DMS 273 treated with DMSO at 0.1 percent for 48 hours (cell line): ENCODE measurements at regions not wholly inside any gene's neighbourhood (a gene's known extent, or its start where the extent isn't known, plus 50 kb on each side); places are given as distances from the start of the nearest gene placed in this dataset.

Experiments used
- DNase-seq: peaks from one replicate; lab custom pipeline; 2025; lab: John Stamatoyannopoulos, UW

DNA sequence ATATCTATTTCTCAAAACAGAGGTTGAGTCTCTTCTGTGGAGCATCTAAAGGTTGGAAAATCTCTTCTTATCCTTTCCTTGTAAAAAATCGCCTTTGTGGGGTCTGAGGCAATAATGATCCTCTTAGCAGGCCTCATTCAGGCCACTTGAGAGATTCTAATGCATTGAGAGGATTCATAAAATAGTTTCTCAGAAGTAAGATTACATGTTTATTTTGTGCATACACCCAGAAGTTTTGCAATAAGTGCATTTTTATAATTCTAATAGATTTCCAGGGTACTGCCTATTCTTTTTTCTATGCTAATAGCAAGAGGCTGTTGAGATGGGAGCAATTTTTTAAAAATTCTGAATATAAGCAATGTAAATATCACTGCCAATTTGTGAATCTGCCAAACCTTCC, 342.2 kb upstream of the KLF12 start:
- DNase-seq, result no peak

- no peak for DNase-seq
Measured at GRCh38 chr13:74466864-74467263, 332.7 kb upstream of the KLF12 start.

GRCh38 chr13:74466020-74466419, 331.8 kb upstream of the KLF12 start:
- DNase-seq, result no peak

GRCh38 chr13:74465271-74465670, 331.1 kb upstream of the KLF12 start:
- DNase-seq, result no peak

DNA sequence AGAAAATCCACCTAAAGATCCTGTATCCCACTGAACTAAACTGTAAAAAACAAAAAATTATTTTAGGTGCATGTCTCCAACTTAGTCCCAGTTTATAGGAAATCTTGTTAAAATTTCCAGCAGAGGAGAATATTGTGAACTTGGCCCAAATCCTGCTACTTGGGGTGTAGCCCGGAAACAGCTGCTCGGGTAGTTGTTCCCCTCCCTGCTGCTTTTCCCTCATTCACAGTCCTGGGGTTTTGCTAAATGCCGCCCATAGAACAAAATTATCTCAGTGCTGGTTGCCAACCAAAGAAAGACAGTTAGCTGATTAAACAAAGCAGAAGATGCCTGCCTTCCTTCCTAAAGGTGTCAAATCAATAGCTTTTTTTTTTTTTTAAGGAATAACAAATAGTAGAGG, 330.5 kb upstream of the KLF12 start:
- no peak for DNase-seq

- DNase-seq, result no peak
Measured at GRCh38 chr13:74461011-74461410, 326.8 kb upstream of the KLF12 start.

- DNase-seq, result no peak
Measured at GRCh38 chr13:74452881-74453280, 318.7 kb upstream of the KLF12 start.

DNA sequence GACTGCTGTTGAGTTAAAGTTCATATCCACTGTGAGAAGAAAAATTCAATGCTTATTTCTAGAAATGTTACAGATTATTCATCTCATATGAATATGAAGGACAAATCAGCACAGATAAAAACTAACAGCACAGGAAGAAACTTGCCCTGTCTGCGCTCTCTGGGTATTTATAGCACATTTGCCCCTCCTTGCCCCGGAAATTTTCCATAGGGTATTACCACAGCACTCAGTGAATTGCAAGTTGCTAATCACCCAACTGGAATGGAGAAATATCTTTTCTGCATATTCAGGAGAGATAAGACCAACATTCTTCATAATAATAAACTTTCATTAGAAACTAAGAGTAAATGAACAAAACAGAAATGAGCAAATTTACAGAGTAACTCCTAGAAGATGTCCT, 318.0 kb upstream of the KLF12 start:
- DNase-seq, result no peak

DNA sequence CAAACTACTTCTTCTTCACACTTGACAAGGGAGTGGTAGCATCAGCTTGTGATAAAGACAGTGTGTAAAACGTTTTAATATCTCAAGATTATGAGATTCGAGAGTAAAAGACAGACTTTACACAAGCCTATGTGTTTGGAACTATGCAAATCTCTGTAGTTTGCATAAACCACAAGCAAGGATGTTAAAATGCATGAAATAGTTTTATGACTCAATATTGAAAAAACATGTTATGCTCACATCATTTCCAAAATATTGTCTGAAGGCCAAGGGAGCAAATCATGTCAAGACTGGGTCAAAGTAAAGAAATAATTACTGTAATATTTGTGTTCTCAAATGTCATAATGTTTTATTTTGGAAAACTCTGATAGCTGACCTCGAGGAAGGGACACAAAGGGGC, 316.8 kb upstream of the KLF12 start:
- DNase-seq, result no peak

GRCh38 chr13:74450525-74450845, 316.3 kb upstream of the KLF12 start:
- DNase-seq, result no peak

DNA sequence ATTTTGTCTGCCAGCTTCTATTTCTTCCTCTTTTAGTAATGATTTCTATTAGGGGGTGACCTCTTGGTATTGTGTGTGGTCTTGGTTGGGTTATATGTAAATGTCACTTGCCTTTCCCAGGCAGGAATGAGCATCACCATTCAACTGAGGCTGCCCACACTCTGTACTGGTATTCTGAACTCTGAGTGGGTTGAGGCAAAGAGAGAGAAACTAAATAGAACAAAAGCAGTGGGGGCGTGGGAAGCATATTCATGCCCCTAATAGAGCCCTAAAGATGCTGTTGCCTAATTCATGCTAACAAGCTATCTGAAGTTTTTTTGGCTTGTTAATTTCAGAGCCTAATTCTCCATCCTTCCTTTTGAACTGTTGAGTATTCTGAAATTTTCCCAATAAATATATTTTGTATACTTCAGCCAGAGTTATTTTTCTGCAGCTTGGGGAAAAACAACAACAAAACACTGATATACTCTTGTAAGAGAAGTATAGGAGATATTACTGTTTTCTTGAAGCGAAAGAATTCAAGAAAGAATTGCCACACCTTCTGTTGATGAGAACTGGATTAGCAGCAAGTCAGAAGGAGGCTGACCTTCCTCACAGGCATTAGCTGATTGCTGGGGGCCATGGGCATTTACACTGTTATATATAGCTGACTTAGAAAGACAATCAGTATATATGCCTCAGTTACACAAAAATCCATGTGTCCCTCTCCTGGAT, 315.8 kb upstream of the KLF12 start:
- DNase-seq, result no peak

DNA sequence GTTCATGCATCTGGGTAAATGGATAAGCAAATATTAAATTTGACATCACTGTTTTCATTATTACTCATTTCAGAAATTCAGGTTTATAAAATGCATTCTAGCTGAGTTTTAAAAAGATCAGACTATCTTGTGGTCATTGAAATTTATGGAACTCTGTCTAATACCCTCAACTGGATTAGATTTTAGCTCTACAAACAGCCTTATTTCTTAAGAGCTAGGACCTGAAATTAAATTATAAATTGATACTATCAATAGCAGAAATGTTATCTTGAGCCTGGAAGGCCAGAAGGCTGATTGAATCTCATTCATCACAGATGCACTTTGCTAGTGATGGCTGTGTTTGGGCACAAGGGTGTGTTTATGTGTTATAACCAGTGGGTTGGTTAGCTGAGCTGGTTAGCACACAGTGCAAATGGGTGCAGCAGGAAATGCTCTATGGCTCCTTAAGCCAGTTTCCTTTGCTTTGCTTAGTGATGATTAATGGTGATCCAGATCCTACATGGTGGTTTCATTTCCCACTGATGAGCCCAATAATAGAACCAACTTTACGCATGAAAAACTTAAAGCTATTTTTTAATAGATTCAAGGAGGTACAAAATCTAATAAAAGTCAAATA, 310.8 kb upstream of the KLF12 start:
- DNase-seq, result no peak

- DNase-seq, result no peak
Measured at GRCh38 chr13:74444161-74444571, 310.0 kb upstream of the KLF12 start.

DNA sequence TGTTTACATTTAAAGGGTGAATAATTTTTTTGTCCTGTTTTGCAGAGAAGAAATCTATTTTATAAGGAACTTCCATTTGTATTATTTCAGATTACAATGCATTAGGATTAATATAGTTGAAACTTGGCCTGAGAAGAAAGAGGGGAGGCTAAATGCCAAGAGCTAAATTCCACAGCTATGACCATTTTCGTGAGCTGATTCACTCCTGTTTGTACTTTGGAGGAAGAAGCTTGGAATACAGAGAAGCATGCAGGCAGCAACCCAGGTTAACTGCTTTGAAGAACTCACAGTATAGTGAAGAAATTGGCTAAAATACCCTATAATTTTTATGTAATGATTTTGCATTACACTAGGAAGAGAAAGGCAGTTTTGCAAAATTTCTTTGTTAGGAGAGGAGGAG, 309.4 kb upstream of the KLF12 start:
- no peak for DNase-seq

DNA sequence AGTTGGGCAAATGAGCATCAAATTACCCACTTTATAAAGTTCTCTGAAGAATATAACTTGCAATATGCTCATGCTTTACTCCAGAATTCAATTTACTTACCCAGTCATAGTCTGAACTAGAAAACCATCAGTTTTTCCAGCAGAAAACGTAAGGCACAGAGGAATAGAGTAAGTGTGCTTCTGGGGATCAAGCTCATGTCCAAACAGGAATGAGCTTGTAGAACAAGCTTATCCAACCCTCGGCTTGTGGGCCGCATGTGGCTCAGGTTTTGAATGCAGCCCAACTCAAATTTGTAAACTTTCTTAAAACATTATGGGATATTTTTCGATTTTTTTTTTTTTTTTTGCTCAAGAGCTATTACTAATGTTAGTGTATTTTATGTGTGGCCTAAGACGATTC, 308.5 kb upstream of the KLF12 start:
- DNase-seq, result no peak

DNA sequence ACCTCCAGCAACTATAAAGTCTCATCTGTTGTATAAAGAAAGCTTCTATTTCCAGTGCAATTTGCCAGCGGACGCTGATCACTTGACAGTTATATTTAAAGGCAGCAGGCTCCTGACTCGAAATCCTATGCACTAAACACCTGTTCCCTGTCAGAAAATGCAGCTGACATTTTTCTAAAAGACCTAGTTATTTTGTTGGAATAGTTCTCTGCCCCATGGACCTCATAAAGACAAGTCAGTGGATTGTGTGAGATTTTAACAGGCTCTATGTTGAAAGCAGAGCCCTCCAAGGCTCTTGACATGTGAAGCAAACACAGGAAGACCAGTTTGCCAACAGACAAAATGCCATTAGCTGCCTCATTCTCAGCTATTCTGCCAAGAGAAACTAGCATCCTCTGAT, 304.7 kb upstream of the KLF12 start:
- DNase-seq, result no peak

DNA sequence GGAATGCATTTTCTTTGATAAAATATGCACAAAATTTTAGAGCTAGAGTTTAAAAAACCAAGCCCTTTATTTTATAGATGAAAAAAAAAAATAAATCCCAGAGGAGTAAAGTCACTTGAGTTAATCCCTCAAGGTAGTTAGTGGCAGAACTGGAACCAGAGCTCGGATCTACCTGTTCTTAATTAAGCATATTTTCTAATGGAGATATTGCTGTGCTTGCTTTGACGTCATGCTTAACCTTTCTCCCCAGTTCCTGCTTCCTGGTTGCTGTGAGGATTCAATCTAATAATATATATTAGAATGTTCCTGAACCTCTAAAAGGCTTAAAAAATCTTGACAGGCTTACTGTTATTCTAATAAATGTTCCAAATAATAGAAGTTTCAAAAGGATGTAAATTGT, 300.6 kb upstream of the KLF12 start:
- no peak for DNase-seq

DNA sequence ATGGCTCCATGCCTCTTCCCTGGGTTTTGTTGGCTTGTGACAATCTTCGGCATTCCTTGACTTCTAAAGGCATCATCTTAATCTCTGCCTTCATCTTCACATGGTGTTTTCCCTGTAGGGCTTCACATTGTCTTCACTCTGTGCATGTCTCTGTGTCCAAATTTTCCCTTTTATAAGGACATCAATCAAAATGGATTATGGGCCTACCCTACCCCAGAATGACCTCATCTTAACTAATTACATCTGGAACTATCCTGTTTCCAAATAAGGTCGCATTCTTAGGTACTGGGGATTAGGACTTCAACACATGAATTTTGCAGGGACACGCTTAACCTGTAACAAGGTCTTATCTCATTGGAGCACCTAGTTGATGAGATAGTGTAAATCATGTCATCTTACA, 290.3 kb upstream of the KLF12 start:
- no peak for DNase-seq

DNA sequence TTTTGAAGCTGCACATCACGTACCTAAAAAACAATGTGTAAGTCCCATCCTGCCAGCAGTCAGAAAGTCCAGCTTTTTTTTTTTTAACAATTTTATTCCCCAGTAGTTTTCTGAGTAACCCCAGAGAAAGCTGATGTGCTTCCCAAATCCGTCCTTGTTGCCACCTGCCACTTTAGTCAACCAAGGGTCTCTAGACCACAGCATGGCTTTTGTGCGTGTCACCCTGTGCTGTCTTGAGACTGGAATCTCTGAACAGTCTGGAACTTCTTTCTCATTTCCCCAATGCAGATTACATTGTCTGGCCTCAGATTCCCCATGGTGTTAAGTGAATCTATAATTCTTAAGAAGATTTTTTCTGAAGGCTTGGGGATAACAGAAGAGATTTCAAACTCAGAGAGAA, 289.2 kb upstream of the KLF12 start:
- DNase-seq, result no peak

DNA sequence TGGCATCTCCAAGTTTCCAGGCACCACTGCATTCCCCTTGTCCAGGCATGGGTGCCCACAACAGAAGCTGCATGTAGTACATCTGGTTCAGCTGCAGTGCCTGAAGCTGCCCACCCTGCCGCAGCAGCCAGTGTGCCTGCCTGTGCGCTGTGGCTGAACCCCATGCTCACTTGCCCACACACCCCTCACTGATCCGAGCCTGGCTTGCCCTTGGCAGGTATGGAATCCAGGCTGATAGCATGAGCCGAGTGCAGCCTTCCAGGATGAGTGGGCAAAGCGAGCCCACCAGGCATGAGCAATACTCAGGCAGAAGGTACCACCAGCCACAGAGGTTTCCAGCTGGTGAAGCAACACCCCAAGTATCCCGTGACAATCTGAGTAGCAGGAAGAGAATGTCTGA, 280.3 kb upstream of the KLF12 start:
- no peak for DNase-seq

GRCh38 chr13:74413482-74413881, 279.3 kb upstream of the KLF12 start:
- no peak for DNase-seq

- no peak for DNase-seq
Measured at GRCh38 chr13:74409551-74409950, 275.3 kb upstream of the KLF12 start.

- no peak for DNase-seq
Measured at GRCh38 chr13:74406420-74406819, 272.2 kb upstream of the KLF12 start.

GRCh38 chr13:74398599-74398998, 264.4 kb upstream of the KLF12 start:
- DNase-seq, result no peak
